Stimulated activated CD4-positive, alpha-beta T cell treated with anti-CD3 and anti-CD28 coated beads, Interleukin-12 subunit alpha, Interleukin-12 subunit beta, amount 100 ng/mL, for 24 hours (primary cell): ENCODE measurements at regions not wholly inside any gene's neighbourhood (a gene's known extent, or its start where the extent isn't known, plus 50 kb on each side); places are given as distances from the start of the nearest gene placed in this dataset.
A peak's percentile ranks its signal among the peaks of the same experiment; 100 is the strongest.

ENCODE experiments used
- DNase-seq, 2 experiments: peaks; one replicate each; pipeline ENCODE4 v3.0.0-alpha.2; 2020; ENCODE audit warnings: low read depth in 2 of 2

- no peak for DNase-seq
These were observed 116.8 kb upstream of the PFKP start for GRCh38 chr10:2950546-2950945.

- peak; percentile 12 to 45 for DNase-seq
These were observed 117.4 kb upstream of the PFKP start for GRCh38 chr10:2949948-2950354.

GRCh38 chr10:2949221-2949947 is 118.0 kb upstream of the PFKP start:
- no peak for DNase-seq

GRCh38 chr10:2948127-2948854 is 119.1 kb upstream of the PFKP start:
- DNase-seq: no peak

- DNase-seq: no peak
These were observed 122.6 kb upstream of the PFKP start for GRCh38 chr10:2944788-2945187.

- no peak for DNase-seq
These were observed 123.3 kb upstream of the PFKP start for GRCh38 chr10:2943932-2944614.

GRCh38 chr10:2942938-2943337 is 124.4 kb upstream of the PFKP start:
- DNase-seq: no peak

GRCh38 chr10:2938869-2939268 is 128.5 kb upstream of the PFKP start:
- DNase-seq: no peak

- no peak for DNase-seq
These were observed 130.5 kb upstream of the PFKP start for GRCh38 chr10:2936816-2937215.

GRCh38 chr10:2935647-2936386 is 131.5 kb upstream of the PFKP start:
- no peak for DNase-seq

GRCh38 chr10:2933924-2934323 is 133.4 kb upstream of the PFKP start:
- DNase-seq: no peak

GRCh38 chr10:2933519-2933918 is 133.8 kb upstream of the PFKP start:
- DNase-seq: no peak

- no peak for DNase-seq
These were observed 134.3 kb upstream of the PFKP start for GRCh38 chr10:2933071-2933470.

- no peak for DNase-seq
These were observed 137.7 kb upstream of the PFKP start for GRCh38 chr10:2929480-2930258.

- DNase-seq: peak; percentile 27 to 73
These were observed 139.1 kb upstream of the PFKP start for GRCh38 chr10:2927958-2928840.

GRCh38 chr10:2926918-2927660 is 140.3 kb upstream of the PFKP start:
- DNase-seq: no peak

GRCh38 chr10:2925631-2926030 is 141.7 kb upstream of the PFKP start:
- no peak for DNase-seq

GRCh38 chr10:2924431-2924830 is 142.9 kb upstream of the PFKP start:
- DNase-seq: no peak

- no peak for DNase-seq
These were observed 145.2 kb upstream of the PFKP start for GRCh38 chr10:2921956-2922680.
